Stimulated activated CD4-positive, alpha-beta T cell treated with anti-CD3 and anti-CD28 coated beads, Interleukin-4, amount 100 ng/mL, for 48 hours (primary cell): ENCODE measurements at regions not wholly inside any gene's neighbourhood (a gene's known extent, or its start where the extent isn't known, plus 50 kb on each side); places are given as distances from the start of the nearest gene placed in this dataset.
"Not testable (repeated sequence)": the region's sequence is repeated elsewhere in the genome, so short reads cannot be mapped to it uniquely, and the experiment has no call there.

ENCODE experiments used
- DNase-seq, 2 donors: peaks; one replicate each; pipeline ENCODE4 v3.0.0-alpha.2; 2020; ENCODE audit warnings: low read depth in 2 of 2

GRCh38 chr6:140147825-140148814 lies 773.7 kb upstream of the CITED2 start:
- DNase-seq = not testable (repeated sequence)

GRCh38 chr6:140140891-140141290 lies 766.4 kb upstream of the CITED2 start:
- no peak for DNase-seq

- DNase-seq = no peak
Observed at GRCh38 chr6:140138311-140139010, 764.0 kb upstream of the CITED2 start.

GRCh38 chr6:140134224-140134623 lies 759.8 kb upstream of the CITED2 start:
- DNase-seq = no peak

GRCh38 chr6:140130074-140130473 lies 755.6 kb upstream of the CITED2 start:
- DNase-seq = no peak

- no peak for DNase-seq
Observed at GRCh38 chr6:140124498-140124897, 750.0 kb upstream of the CITED2 start.

- DNase-seq = no peak
Observed at GRCh38 chr6:140108167-140108566, 733.7 kb upstream of the CITED2 start.

- DNase-seq = no peak
Observed at GRCh38 chr6:140107216-140107615, 732.8 kb upstream of the CITED2 start.

- no peak for DNase-seq
Observed at GRCh38 chr6:140105857-140106256, 731.4 kb upstream of the CITED2 start.

GRCh38 chr6:140105241-140105640 lies 730.8 kb upstream of the CITED2 start:
- no peak for DNase-seq

- DNase-seq = no peak
Observed at GRCh38 chr6:140101818-140102217, 727.4 kb upstream of the CITED2 start.

- DNase-seq = no peak
Observed at GRCh38 chr6:140101367-140101766, 726.9 kb upstream of the CITED2 start.

GRCh38 chr6:140095532-140095931 lies 721.1 kb upstream of the CITED2 start:
- DNase-seq = no peak

- no peak for DNase-seq
Observed at GRCh38 chr6:140091895-140092294, 717.4 kb upstream of the CITED2 start.

- DNase-seq = no peak
Observed at GRCh38 chr6:140090871-140091270, 716.4 kb upstream of the CITED2 start.

GRCh38 chr6:140083375-140083774 lies 708.9 kb upstream of the CITED2 start:
- DNase-seq = no peak

- DNase-seq = no peak
Observed at GRCh38 chr6:140082867-140083297, 708.4 kb upstream of the CITED2 start.

- DNase-seq = no peak
Observed at GRCh38 chr6:140079328-140079727, 704.9 kb upstream of the CITED2 start.

GRCh38 chr6:140078561-140079125 lies 704.2 kb upstream of the CITED2 start:
- no peak for DNase-seq

GRCh38 chr6:140077827-140078560 lies 703.5 kb upstream of the CITED2 start:
- no peak for DNase-seq

- DNase-seq = no peak
Observed at GRCh38 chr6:140076105-140076504, 701.7 kb upstream of the CITED2 start.

- no peak for DNase-seq
Observed at GRCh38 chr6:140073456-140073855, 699.0 kb upstream of the CITED2 start.
